HEK293T (cell line): ENCODE measurements at regions not wholly inside any gene's neighbourhood (a gene's known extent, or its start where the extent isn't known, plus 50 kb on each side); places are given as distances from the start of the nearest gene placed in this dataset.

Source experiments
- CTCF ChIA-PET: fragments of 350-600 bp; formaldehyde crosslinking; extraction: SDS; loops from one replicate; lab custom pipeline; 2021; ENCODE audit warnings: antibody characterized with exemption, inconsistent platforms; lab: Yijun Ruan, JAX
- POLR2A ChIA-PET: fragments of 350-600 bp; formaldehyde crosslinking; extraction: SDS; loops from one replicate; lab custom pipeline; 2020; ENCODE audit warnings: antibody characterized with exemption, inconsistent platforms; lab: Yijun Ruan, JAX
- DNase-seq: peaks from one replicate; pipeline ENCODE4 v3.0.0; 2012; ENCODE audit warnings: mixed read lengths; ENCODE audit errors: extremely low spot score
- ARNT ChIP-seq: fragments of 450-650 bp; IDR thresholded peaks from 2 replicates; pipeline ENCODE4 v1.6.1; 2017; ENCODE audit warnings: mild to moderate bottlenecking
- BHLHE40 ChIP-seq: fragments of 450-650 bp; IDR thresholded peaks from 2 replicates; pipeline ENCODE4 v1.6.1; 2016; ENCODE audit warnings: mild to moderate bottlenecking, moderate library complexity, borderline replicate concordance
- CTBP1 ChIP-seq: fragments of 450-650 bp; IDR thresholded peaks from 2 replicates; pipeline ENCODE4 v1.6.1; 2016; ENCODE audit warnings: borderline replicate concordance
- ELF4 ChIP-seq: fragments of 450-650 bp; IDR thresholded peaks from 2 replicates; pipeline ENCODE4 v1.6.1; 2017; ENCODE audit warnings: antibody characterized with exemption
- FOXA1 ChIP-seq: fragments of 450-650 bp; IDR thresholded peaks from 2 replicates; pipeline ENCODE4 v1.6.1; 2016; ENCODE audit warnings: mild to moderate bottlenecking
- FOXK2 ChIP-seq: fragments of 450-650 bp; IDR thresholded peaks from 2 replicates; pipeline ENCODE4 v1.6.1; 2016; ENCODE audit warnings: mild to moderate bottlenecking
- FOXM1 ChIP-seq: fragments of 450-650 bp; IDR thresholded peaks from 2 replicates; pipeline ENCODE4 v1.6.1; 2017; ENCODE audit warnings: mild to moderate bottlenecking, borderline replicate concordance
- HDGF ChIP-seq: fragments of 450-650 bp; IDR thresholded peaks from 2 replicates; pipeline ENCODE4 v1.6.1; 2017; ENCODE audit warnings: antibody characterized with exemption, borderline replicate concordance
- L3MBTL2 ChIP-seq: fragments of 450-650 bp; conservative IDR thresholded peaks from 2 replicates; pipeline ENCODE4 v1.6.1; 2016; ENCODE audit warnings: mild to moderate bottlenecking
- LEF1 ChIP-seq: fragments of 450-650 bp; IDR thresholded peaks from 2 replicates; pipeline ENCODE4 v1.6.1; 2017; ENCODE audit warnings: mild to moderate bottlenecking, borderline replicate concordance
- NFRKB ChIP-seq: fragments of 450-650 bp; IDR thresholded peaks from 2 replicates; pipeline ENCODE4 v1.6.1; 2016; ENCODE audit warnings: mild to moderate bottlenecking, moderate library complexity
- SP1 ChIP-seq: fragments of 450-650 bp; IDR thresholded peaks from 2 replicates; pipeline ENCODE4 v1.6.1; 2017
- SUZ12 ChIP-seq: fragments of 450-650 bp; IDR thresholded peaks from 2 replicates; pipeline ENCODE4 v1.6.1; 2016; ENCODE audit warnings: mild to moderate bottlenecking
- TARDBP ChIP-seq: fragments of 450-650 bp; IDR thresholded peaks from 2 replicates; pipeline ENCODE4 v1.6.1; 2016
- ZNF384 ChIP-seq: fragments of 450-650 bp; IDR thresholded peaks from 2 replicates; pipeline ENCODE4 v1.6.1; 2016
- TF ChIP-seq, protein P1 (sequence below): fragments of 450-650 bp; IDR thresholded peaks from 2 replicates; pipeline ENCODE4 v1.6.1; 2016

DNA sequence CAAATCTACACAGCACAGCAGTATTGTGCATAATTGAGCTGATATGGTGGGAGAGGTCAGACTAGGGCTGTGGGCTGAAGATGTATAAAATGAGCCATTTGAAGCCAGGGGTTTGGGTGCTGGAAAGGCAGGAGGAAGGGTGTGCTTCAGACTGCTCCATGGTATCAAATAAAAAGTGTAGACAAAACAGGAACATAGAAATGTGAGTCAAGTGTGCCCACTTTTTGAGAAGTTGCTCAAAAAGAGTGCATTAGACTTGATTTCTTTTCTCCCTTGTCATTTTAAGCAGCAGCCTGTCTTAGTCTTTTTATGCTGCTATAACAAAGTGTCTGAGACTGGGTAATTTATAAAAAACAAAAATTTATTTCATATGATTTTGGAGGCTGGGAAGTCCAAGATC, 55.8 kb upstream of the ZFAND5 start:
- ChIA-PET CTCF (no interaction called here), POLR2A (no interaction called here)
- no peak for TF ChIP-seq TARDBP
- TF ChIP-seq SUZ12, result no peak
- TF ChIP-seq ZNF384, result no peak
- TF ChIP-seq, protein P1, sequence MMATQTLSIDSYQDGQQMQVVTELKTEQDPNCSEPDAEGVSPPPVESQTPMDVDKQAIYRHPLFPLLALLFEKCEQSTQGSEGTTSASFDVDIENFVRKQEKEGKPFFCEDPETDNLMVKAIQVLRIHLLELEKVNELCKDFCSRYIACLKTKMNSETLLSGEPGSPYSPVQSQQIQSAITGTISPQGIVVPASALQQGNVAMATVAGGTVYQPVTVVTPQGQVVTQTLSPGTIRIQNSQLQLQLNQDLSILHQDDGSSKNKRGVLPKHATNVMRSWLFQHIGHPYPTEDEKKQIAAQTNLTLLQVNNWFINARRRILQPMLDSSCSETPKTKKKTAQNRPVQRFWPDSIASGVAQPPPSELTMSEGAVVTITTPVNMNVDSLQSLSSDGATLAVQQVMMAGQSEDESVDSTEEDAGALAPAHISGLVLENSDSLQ, result no peak
- TF ChIP-seq BHLHE40, result no peak
- TF ChIP-seq L3MBTL2, result no peak
- no peak for TF ChIP-seq SP1
- TF ChIP-seq FOXA1, result no peak
- no peak for TF ChIP-seq CTBP1
- TF ChIP-seq LEF1, result no peak
- no peak for TF ChIP-seq ELF4
- TF ChIP-seq HDGF, result no peak
- TF ChIP-seq NFRKB, result no peak
- no peak for TF ChIP-seq ARNT
- no peak for TF ChIP-seq FOXK2
- no peak for TF ChIP-seq FOXM1
- DNase-seq, result no peak

DNA sequence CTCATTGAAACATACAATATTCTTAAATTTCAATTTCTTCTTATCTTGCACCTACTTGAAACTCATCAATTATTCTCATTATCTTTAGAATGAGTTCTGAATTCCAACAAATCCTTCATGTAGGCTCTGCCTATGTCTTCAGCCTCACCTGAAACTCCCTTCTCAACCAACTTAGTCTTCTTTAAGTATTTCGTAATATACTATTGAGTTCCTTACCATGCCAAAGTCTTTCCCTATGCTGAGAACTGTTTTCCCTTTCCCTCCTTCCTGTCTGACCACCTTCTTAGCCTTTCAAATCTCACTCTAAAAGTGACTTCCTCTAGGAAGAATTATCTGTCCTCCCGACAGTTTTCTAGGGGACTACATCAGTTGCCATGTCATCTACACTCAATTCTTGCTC, 50.9 kb upstream of the ZFAND5 start:
- no peak for DNase-seq
- CTCF ChIA-PET, result no interaction called here
- POLR2A ChIA-PET, result no interaction called here
- TF ChIP-seq L3MBTL2, result no peak
- TF ChIP-seq BHLHE40, result no peak
- no peak for TF ChIP-seq LEF1
- TF ChIP-seq CTBP1, result no peak
- no peak for TF ChIP-seq ARNT
- no peak for TF ChIP-seq HDGF
- no peak for TF ChIP-seq ZNF384
- TF ChIP-seq ELF4, result no peak
- TF ChIP-seq NFRKB, result no peak
- TF ChIP-seq FOXK2, result no peak
- no peak for TF ChIP-seq FOXM1
- TF ChIP-seq, protein P1, result no peak
- TF ChIP-seq SP1, result no peak
- TF ChIP-seq SUZ12, result no peak
- TF ChIP-seq TARDBP, result no peak

DNA sequence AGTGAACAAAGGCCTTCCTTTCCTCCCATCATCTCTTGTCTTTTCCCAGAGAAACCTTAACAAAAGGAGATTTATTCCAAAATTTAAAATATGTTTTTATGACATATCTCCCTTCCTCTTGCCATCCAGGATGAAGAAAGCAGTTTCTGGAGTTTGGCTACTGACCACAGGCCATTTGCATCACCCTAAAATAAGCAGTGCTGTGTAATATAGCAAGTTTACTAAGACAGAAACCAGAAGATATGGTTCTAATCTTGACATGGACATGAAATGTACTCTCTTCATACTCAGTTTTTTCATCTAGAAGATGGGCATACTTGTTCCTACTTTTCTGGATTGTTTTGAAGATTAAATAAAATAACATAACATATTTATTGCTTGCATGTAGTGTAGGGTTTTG, 50.2 kb upstream of the ZFAND5 start:
- ChIA-PET POLR2A (no interaction called here), CTCF (no interaction called here)
- no peak for DNase-seq
- TF ChIP-seq, protein P1, result no peak
- TF ChIP-seq LEF1 (no peak), L3MBTL2 (no peak), ZNF384 (no peak), SUZ12 (no peak), ARNT (no peak), FOXK2 (no peak), FOXA1 (no peak), HDGF (no peak), FOXM1 (no peak), CTBP1 (no peak), SP1 (no peak), BHLHE40 (no peak), ELF4 (no peak), TARDBP (no peak), NFRKB (no peak)
